Natural killer cell (primary cell): ENCODE measurements at regions not wholly inside any gene's neighbourhood (a gene's known extent, or its start where the extent isn't known, plus 50 kb on each side); places are given as distances from the start of the nearest gene placed in this dataset.

Source experiments
- ATAC-seq, 3 donors: fragments of 150-1000 bp in 2 of 3; fragments of 200-7000 bp in 1 of 3; cut with Tn5 transposase; 1 replicate in 1 of 3; 2 replicates in 2 of 3; pipeline ENCODE4 v1.10.0; 2021; ENCODE audit warnings: mild to moderate bottlenecking in 2 of 3, moderate library complexity in 2 of 3
- DNase-seq, 2 donors: peaks; one replicate each; pipeline versions ENCODE4 v3.0.0 to v3.0.0-alpha.2; 2013 to 2021; ENCODE audit warnings: mixed read lengths in 1 of 2
- H3K27ac ChIP-seq: one replicate; pipeline ENCODE4 v1.5.1; 2013; ENCODE audit warnings: mild to moderate bottlenecking, low read length
- H3K27me3 ChIP-seq: one replicate; pipeline ENCODE4 v1.6.1; 2013; ENCODE audit warnings: low read length; ENCODE audit not compliant: control insufficient read depth, insufficient read depth
- H3K36me3 ChIP-seq: one replicate; pipeline ENCODE4 v1.6.1; 2013; ENCODE audit warnings: low read length; ENCODE audit not compliant: control insufficient read depth, insufficient read depth
- H3K4me1 ChIP-seq: one replicate; pipeline ENCODE4 v1.6.1; 2013; ENCODE audit warnings: low read length; ENCODE audit not compliant: control insufficient read depth, insufficient read depth
- H3K4me3 ChIP-seq: one replicate; pipeline ENCODE4 v1.5.1; 2013; ENCODE audit warnings: low read length
- H3K9me3 ChIP-seq: one replicate; pipeline ENCODE4 v1.6.1; 2013; ENCODE audit warnings: low read length; ENCODE audit not compliant: control insufficient read depth, insufficient read depth
- H3K27ac Mint-ChIP-seq, 2 donors: one replicate each; pipeline ENCODE4 v1.8.0; 2022; ENCODE audit warnings: mild to moderate bottlenecking in 2 of 2, mixed read lengths in 2 of 2, moderate library complexity in 1 of 2
- H3K27me3 Mint-ChIP-seq, 2 donors: one replicate each; pipeline ENCODE4 v1.8.0; 2022; ENCODE audit warnings: low read depth in 2 of 2, mixed read lengths in 2 of 2
- H3K36me3 Mint-ChIP-seq: one replicate; pipeline ENCODE4 v1.8.0; 2022; ENCODE audit warnings: mixed read lengths
- H3K4me1 Mint-ChIP-seq, 2 donors: one replicate each; pipeline ENCODE4 v1.8.0; 2022; ENCODE audit warnings: mixed read lengths in 2 of 2
- H3K4me3 Mint-ChIP-seq: one replicate; pipeline ENCODE4 v1.8.0; 2022; ENCODE audit warnings: mild to moderate bottlenecking, moderate library complexity, mixed read lengths
- H3K9me3 Mint-ChIP-seq, 2 donors: one replicate each; pipeline ENCODE4 v1.8.0; 2022; ENCODE audit warnings: mixed read lengths in 2 of 2
- CTCF ChIP-seq: fragments of 200-600 bp; IDR thresholded peaks from one replicate; pipeline ENCODE4 v1.8.0; 2022; ENCODE audit warnings: antibody characterized with exemption
- WGBS: methylation state at CpG from one replicate; pipeline ENCODE4 v1.1.7; 2013; ENCODE audit warnings: missing lambda C conversion rate; ENCODE audit not compliant: insufficient coverage; 5-methylcytosine and 5-hydroxymethylcytosine counted together
- intact Hi-C: fragments of 100-400 bp; cut with micrococcal nuclease; formaldehyde crosslinking; loops from one replicate; pipeline ENCODE4 v1.14.2; 2022

- no peaks in the 10 kb centered on the region for H3K36me3 Mint-ChIP-seq
- H3K27me3 ChIP-seq, result no peaks in the 10 kb centered on the region
- no peaks in the 10 kb centered on the region for H3K36me3 ChIP-seq
- H3K4me1 Mint-ChIP-seq, result no peaks in the 10 kb centered on the region
- no peaks in the 10 kb centered on the region for H3K27me3 Mint-ChIP-seq
- TF ChIP-seq CTCF, result no peak
- H3K4me3 Mint-ChIP-seq, result no peak overlapping the region
- H3K4me1 ChIP-seq, result no peaks in the 10 kb centered on the region
- no peaks in the 10 kb centered on the region for H3K9me3 ChIP-seq
- peaks cover 3 to 6% of the 10 kb centered on the region in 2 donors for H3K9me3 Mint-ChIP-seq
- intact Hi-C loops, result no loop called here
- H3K27ac Mint-ChIP-seq, result no peak overlapping the region
- DNase-seq, result no peak
- H3K27ac ChIP-seq, result no peak overlapping the region
- H3K4me3 ChIP-seq, result no peak overlapping the region
- ATAC-seq, result no peak
These were observed 1187.2 kb upstream of the CRIM1 start for GRCh38 chr2:35168351-35168750.

GRCh38 chr2:35163948-35164347, 1191.6 kb upstream of the CRIM1 start:
- H3K9me3 ChIP-seq, result no peaks in the 10 kb centered on the region
- no peaks in the 10 kb centered on the region for H3K36me3 Mint-ChIP-seq
- H3K27me3 ChIP-seq, result no peaks in the 10 kb centered on the region
- H3K36me3 ChIP-seq, result no peaks in the 10 kb centered on the region
- ATAC-seq (no peak), DNase-seq (no peak)
- no peak overlapping the region for H3K27ac Mint-ChIP-seq
- no peak overlapping the region for H3K4me3 Mint-ChIP-seq
- whole genome bisulfite sequencing, result no CpG with 5 or more reads among the region's 2 CpGs
- intact Hi-C loops, result no loop called here
- no peak for TF ChIP-seq CTCF
- no peaks in the 10 kb centered on the region for H3K4me1 Mint-ChIP-seq
- H3K27me3 Mint-ChIP-seq, result no peaks in the 10 kb centered on the region
- peaks cover 7 to 9% of the 10 kb centered on the region in 2 donors for H3K9me3 Mint-ChIP-seq
- H3K4me3 ChIP-seq, result no peak overlapping the region
- no peak overlapping the region for H3K27ac ChIP-seq
- H3K4me1 ChIP-seq, result no peaks in the 10 kb centered on the region

- H3K27me3 ChIP-seq, result no peaks in the 10 kb centered on the region
- Mint-ChIP-seq H3K36me3 (no peaks in the 10 kb centered on the region), H3K27me3 (no peaks in the 10 kb centered on the region), H3K4me1 (no peaks in the 10 kb centered on the region), H3K4me3 (no peak overlapping the region), H3K27ac (no peak overlapping the region), H3K9me3 (peaks cover 13 to 14% of the 10 kb centered on the region in 2 donors)
- no peak overlapping the region for H3K27ac ChIP-seq
- H3K4me3 ChIP-seq, result no peak overlapping the region
- DNase-seq, result no peak
- ATAC-seq, result no peak
- intact Hi-C loops, result no loop called here
- 66% methylated on average over 2 of the region's 4 CpGs for whole genome bisulfite sequencing
- H3K36me3 ChIP-seq, result no peaks in the 10 kb centered on the region
- H3K9me3 ChIP-seq, result no peaks in the 10 kb centered on the region
- no peak for TF ChIP-seq CTCF
- H3K4me1 ChIP-seq, result no peaks in the 10 kb centered on the region
These were observed 1194.7 kb upstream of the CRIM1 start for GRCh38 chr2:35160871-35161270.

- no peaks in the 10 kb centered on the region for H3K36me3 Mint-ChIP-seq
- H3K27me3 Mint-ChIP-seq, result no peaks in the 10 kb centered on the region
- H3K4me1 ChIP-seq, result no peaks in the 10 kb centered on the region
- no peaks in the 10 kb centered on the region for H3K36me3 ChIP-seq
- WGBS, result 71% methylated on average over 1 of the region's 1 CpG
- H3K27ac ChIP-seq, result no peak overlapping the region
- no peak for ATAC-seq
- TF ChIP-seq CTCF, result no peak
- intact Hi-C loops, result no loop called here
- no peak overlapping the region for H3K4me3 ChIP-seq
- no peak for DNase-seq
- H3K9me3 Mint-ChIP-seq, result peaks cover 15% of the 10 kb centered on the region in 2 donors
- H3K4me3 Mint-ChIP-seq, result no peak overlapping the region
- H3K27ac Mint-ChIP-seq, result no peak overlapping the region
- H3K27me3 ChIP-seq, result no peaks in the 10 kb centered on the region
- H3K4me1 Mint-ChIP-seq, result no peaks in the 10 kb centered on the region
- H3K9me3 ChIP-seq, result peaks cover 13% of the 10 kb centered on the region
These were observed 1229.7 kb upstream of the CRIM1 start for GRCh38 chr2:35125871-35126270.
